K562 (cell line): ENCODE measurements at regions not wholly inside any gene's neighbourhood (a gene's known extent, or its start where the extent isn't known, plus 50 kb on each side); places are given as distances from the start of the nearest gene placed in this dataset.

Source experiments
- ATAC-seq: fragments of 200-7000 bp; cut with Tn5 transposase; 3 replicates; pipeline ENCODE4 v1.9.1; 2020; ENCODE audit warnings: moderate library complexity
- BruUV-seq: library from RNA; stranded (reverse); fragments of 400-500 nt; replicated peaks from 2 replicates; lab custom pipeline; 2021; lab: Mats Ljungman, UMichigan
- CTCF ChIA-PET: fragments of 300-600 bp; formaldehyde crosslinking; extraction: SDS; loops from one replicate; lab custom pipeline; 2021; ENCODE audit warnings: low intra/inter-chr PET ratio; lab: Yijun Ruan, JAX
- POLR2A ChIA-PET: fragments of 300-600, 350-650 bp; sonication (Branson Sonifier 250); formaldehyde crosslinking; extraction: SDS; loops from one replicate; lab custom pipeline; 2021; ENCODE audit warnings: antibody characterized with exemption, inconsistent platforms; lab: Yijun Ruan, JAX
- DNase-seq, 4 experiments: peaks; one replicate each; pipeline versions ENCODE4 v3.0.0 to v3.0.0-alpha.2; 2011 to 2018; ENCODE audit warnings: low spot score in 3 of 4, mixed read lengths in 3 of 4; ENCODE audit errors: extremely low read depth in 1 of 4
- FAIRE-seq: peaks from 2 replicates; lab custom pipeline; 2011; peaks lifted over from hg19 to GRCh38; lab: Jason Lieb, UNC
- H2AFZ ChIP-seq: 2 replicates; pipeline ENCODE4 v1.6.0; 2011; ENCODE audit warnings: low read depth, low read length, control low read depth, inconsistent platforms
- H3K27ac ChIP-seq: fragments of 200-600 bp; 3 replicates; pipeline ENCODE4 v1.8.0; 2011; ENCODE audit warnings: low read depth, mild to moderate bottlenecking, control low read depth, inconsistent platforms, low read length, moderate library complexity, mixed read lengths; ENCODE audit errors: extremely low read depth
- H3K27me3 ChIP-seq, 2 experiments: fragments of 300-600 bp in 1 of 2; 2 replicates in 1 of 2; 3 replicates in 1 of 2; pipeline versions ENCODE4 v1.6.0 to v1.8.0; 2011; ENCODE audit warnings: inconsistent platforms in 2 of 2, low read length in 2 of 2, mild to moderate bottlenecking in 1 of 2, mixed read lengths in 1 of 2, moderate library complexity in 1 of 2; ENCODE audit not compliant: control insufficient read depth in 2 of 2, insufficient read depth in 2 of 2
- H3K36me3 ChIP-seq: fragments of 300-600 bp; 3 replicates; pipeline ENCODE4 v1.8.0; 2011; ENCODE audit warnings: mild to moderate bottlenecking, low read length, inconsistent platforms; ENCODE audit not compliant: control insufficient read depth, insufficient read depth
- H3K4me1 ChIP-seq, 2 experiments: fragments of 200-600 bp in 1 of 2; replicated peaks in 1 of 2; 2 replicates in 1 of 2; 3 replicates in 1 of 2; pipeline versions ENCODE4 v1.5.1 to v1.8.0; 2011; ENCODE audit warnings: inconsistent platforms in 2 of 2, low read length in 2 of 2, mild to moderate bottlenecking in 1 of 2, mixed read lengths in 1 of 2, moderate library complexity in 1 of 2; ENCODE audit not compliant: control insufficient read depth in 2 of 2, insufficient read depth in 2 of 2
- H3K4me2 ChIP-seq: 2 replicates; pipeline ENCODE4 v1.6.1; 2011; ENCODE audit warnings: low read length, control low read depth, inconsistent platforms, mixed read lengths; ENCODE audit not compliant: insufficient read depth
- H3K4me3 ChIP-seq: fragments of 200-600 bp; sonication (generic), shearing (Covaris generic); 2 replicates; pipeline ENCODE4 v1.5.1; 2016; ENCODE audit warnings: control low read depth, inconsistent platforms
- H3K79me2 ChIP-seq: fragments of 200-600 bp; 3 replicates; pipeline ENCODE4 v1.8.0; 2011; ENCODE audit warnings: low read length, inconsistent platforms; ENCODE audit not compliant: control insufficient read depth, insufficient read depth
- H3K9ac ChIP-seq, 2 experiments: 2 replicates each; pipeline versions ENCODE4 v1.6.0 to v1.6.1; 2011; ENCODE audit warnings: low read depth in 2 of 2, low read length in 2 of 2, control low read depth in 1 of 2, inconsistent platforms in 1 of 2, mild to moderate bottlenecking in 1 of 2, mixed read lengths in 1 of 2; ENCODE audit not compliant: insufficient read depth in 1 of 2
- H3K9me1 ChIP-seq: one replicate; pipeline ENCODE4 v1.6.0; 2011; ENCODE audit warnings: inconsistent platforms, mild to moderate bottlenecking, low read length, moderate library complexity; ENCODE audit not compliant: control insufficient read depth, insufficient read depth
- H3K9me3 ChIP-seq: replicated peaks from 2 replicates; pipeline ENCODE4 v1.5.1; 2011; ENCODE audit warnings: low read depth, low read length, inconsistent platforms; ENCODE audit not compliant: control insufficient read depth, insufficient read depth
- H4K20me1 ChIP-seq: replicated peaks from 2 replicates; pipeline ENCODE4 v1.6.1; 2011; ENCODE audit warnings: low read length, inconsistent platforms, mixed read lengths; ENCODE audit not compliant: control insufficient read depth, insufficient read depth
- ELF1 ChIP-seq: fragments of 200-800 bp; sonication (Bioruptor generic); IDR thresholded peaks from 2 replicates; pipeline ENCODE4 v1.6.1; 2016; ENCODE audit warnings: missing genetic modification characterization, missing compliant biosample characterization
- NELFE ChIP-seq: IDR thresholded peaks from 2 replicates; pipeline ENCODE4 v1.6.1; 2011; ENCODE audit warnings: mild to moderate bottlenecking; ENCODE audit not compliant: insufficient read depth, insufficient read length
- NFRKB ChIP-seq: fragments of 450-650 bp; IDR thresholded peaks from 2 replicates; pipeline ENCODE4 v1.6.1; 2016; ENCODE audit warnings: low read depth
- NR4A1 ChIP-seq, 2 experiments: fragments of 250-450 bp in 1 of 2; fragments of 450-650 bp in 1 of 2; sonication (Bioruptor Pico) in 1 of 2; IDR thresholded peaks; 2 replicates each; pipeline versions ENCODE4 v1.4.0 to v1.6.1; 2016 to 2020; ENCODE audit warnings: mild to moderate bottlenecking in 2 of 2, missing compliant biosample characterization in 1 of 2, missing genetic modification characterization in 1 of 2, moderate library complexity in 1 of 2
- PTBP1 ChIP-seq: fragments of 200-400 bp; formaldehyde crosslinking; IDR thresholded peaks from 2 replicates; pipeline ENCODE4 v1.6.1; 2017; ENCODE audit warnings: low read depth, low read length
- ZNF354B ChIP-seq: fragments of 250-450 bp; sonication (Bioruptor Pico); IDR thresholded peaks from 2 replicates; pipeline ENCODE4 v1.4.0; 2020
- WGBS: fragments of 100-300 bp; shearing (Covaris generic); methylation state at CpG from one replicate; pipeline ENCODE4 v1.1.6; 2016; ENCODE audit warnings: low coverage, mixed read lengths; ENCODE audit not compliant: insufficient coverage; ENCODE audit errors: missing lambda C conversion rate; 5-methylcytosine and 5-hydroxymethylcytosine counted together
- in situ Hi-C: fragments of 300-500 bp; cut with MboI; formaldehyde crosslinking; loops from 4 replicates; pipeline ENCODE4 v1.15.0; 2018; ENCODE audit warnings: inconsistent platforms, mixed read lengths
- intact Hi-C: fragments of 100-400 bp; cut with micrococcal nuclease; formaldehyde crosslinking; loops from 2 replicates; pipeline ENCODE4 v1.14.2; 2022
- TF ChIP-seq, protein P1 (sequence below): fragments of 450-650 bp; formaldehyde crosslinking; IDR thresholded peaks from 2 replicates; pipeline ENCODE4 v1.4.0; 2020; ENCODE audit warnings: mild to moderate bottlenecking, moderate library complexity
- TF ChIP-seq, protein P2 (sequence below): fragments of 450-650 bp; IDR thresholded peaks from 2 replicates; pipeline ENCODE4 v1.6.1; 2014; ENCODE audit warnings: low read depth, mild to moderate bottlenecking, moderate library complexity, borderline replicate concordance

DNA sequence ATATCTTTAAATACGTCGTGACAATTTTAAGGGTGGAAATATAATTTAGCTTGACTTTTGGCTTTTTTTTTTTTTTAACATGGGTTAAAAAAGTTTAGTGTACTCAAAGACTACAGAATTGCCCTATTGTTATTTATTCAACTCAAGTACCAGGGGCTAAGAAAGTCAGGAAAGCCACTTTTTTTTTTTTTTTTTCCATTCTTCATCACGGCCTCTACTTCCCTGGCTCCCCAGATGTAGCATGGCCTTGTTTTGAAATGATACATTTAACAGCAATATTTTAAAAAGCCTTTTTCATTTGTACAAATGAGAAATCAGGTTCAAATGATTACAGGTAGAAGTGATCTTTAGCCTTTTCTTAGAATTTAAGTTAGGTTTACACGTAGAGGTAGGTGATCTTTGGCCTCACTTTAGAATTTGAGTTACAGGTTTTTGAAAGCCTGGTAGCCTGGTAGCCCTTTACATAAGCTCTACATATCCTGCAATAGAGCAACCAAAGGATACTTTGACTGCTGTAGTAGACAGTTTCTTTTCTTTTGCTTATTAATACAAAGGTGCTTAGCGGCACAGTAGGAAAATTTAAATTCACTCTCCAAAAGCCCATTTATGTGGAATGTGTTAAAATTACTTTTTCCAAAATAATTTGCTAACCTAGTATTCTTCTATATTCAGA lies 160.5 kb upstream of the MMS22L start (continued):
- no peak for TF ChIP-seq NR4A1 (CRISPR knock-in tag; IDR thresholded peaks at IDR 0.05)
- TF ChIP-seq NR4A1 (tag; IDR thresholded peaks at IDR 0.05) = no peak
- no peak for TF ChIP-seq NFRKB
- TF ChIP-seq NELFE = no peak

DNA sequence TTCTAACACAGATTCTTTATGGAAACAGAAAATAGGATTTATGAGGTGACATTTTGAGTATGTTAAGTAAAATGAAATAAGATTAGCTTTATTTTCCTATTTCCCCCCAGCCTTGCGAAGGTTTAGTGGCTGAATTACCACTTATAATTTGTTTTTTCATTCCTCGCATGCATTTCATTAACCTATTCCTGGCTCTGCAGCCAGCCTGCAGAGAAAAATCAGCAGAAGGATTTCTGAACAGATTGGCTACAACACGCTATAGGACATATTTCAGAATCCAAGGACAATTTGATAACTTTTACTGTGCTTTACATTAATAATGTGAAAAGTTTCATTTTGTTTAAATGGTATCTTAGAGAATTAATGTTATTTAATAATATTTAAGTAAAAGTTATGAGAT lies 162.4 kb upstream of the MMS22L start:
- ChIA-PET POLR2A (no interaction called here), CTCF (no interaction called here)
- no peaks in the 10 kb centered on the region for H3K9me1 ChIP-seq
- TF ChIP-seq, protein P1, sequence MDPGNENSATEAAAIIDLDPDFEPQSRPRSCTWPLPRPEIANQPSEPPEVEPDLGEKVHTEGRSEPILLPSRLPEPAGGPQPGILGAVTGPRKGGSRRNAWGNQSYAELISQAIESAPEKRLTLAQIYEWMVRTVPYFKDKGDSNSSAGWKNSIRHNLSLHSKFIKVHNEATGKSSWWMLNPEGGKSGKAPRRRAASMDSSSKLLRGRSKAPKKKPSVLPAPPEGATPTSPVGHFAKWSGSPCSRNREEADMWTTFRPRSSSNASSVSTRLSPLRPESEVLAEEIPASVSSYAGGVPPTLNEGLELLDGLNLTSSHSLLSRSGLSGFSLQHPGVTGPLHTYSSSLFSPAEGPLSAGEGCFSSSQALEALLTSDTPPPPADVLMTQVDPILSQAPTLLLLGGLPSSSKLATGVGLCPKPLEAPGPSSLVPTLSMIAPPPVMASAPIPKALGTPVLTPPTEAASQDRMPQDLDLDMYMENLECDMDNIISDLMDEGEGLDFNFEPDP (CRISPR knock-in tag) = no peak
- TF ChIP-seq, protein P2, sequence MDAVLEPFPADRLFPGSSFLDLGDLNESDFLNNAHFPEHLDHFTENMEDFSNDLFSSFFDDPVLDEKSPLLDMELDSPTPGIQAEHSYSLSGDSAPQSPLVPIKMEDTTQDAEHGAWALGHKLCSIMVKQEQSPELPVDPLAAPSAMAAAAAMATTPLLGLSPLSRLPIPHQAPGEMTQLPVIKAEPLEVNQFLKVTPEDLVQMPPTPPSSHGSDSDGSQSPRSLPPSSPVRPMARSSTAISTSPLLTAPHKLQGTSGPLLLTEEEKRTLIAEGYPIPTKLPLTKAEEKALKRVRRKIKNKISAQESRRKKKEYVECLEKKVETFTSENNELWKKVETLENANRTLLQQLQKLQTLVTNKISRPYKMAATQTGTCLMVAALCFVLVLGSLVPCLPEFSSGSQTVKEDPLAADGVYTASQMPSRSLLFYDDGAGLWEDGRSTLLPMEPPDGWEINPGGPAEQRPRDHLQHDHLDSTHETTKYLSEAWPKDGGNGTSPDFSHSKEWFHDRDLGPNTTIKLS = no peak
- TF ChIP-seq ELF1 (tag) = no peak
- no peak for TF ChIP-seq PTBP1
- TF ChIP-seq ZNF354B = no peak
- intact Hi-C loops (no loop called here), in situ Hi-C loops (no loop called here)
- H3K79me2 ChIP-seq = no peaks in the 10 kb centered on the region
- WGBS = 2% methylated on average over 3 of the region's 3 CpGs
- H3K4me2 ChIP-seq = no peak overlapping the region
- no peaks in the 10 kb centered on the region for H3K27me3 ChIP-seq
- DNase-seq (no peak), FAIRE-seq (no peak), ATAC-seq (no peak)
- H3K4me3 ChIP-seq = no peak overlapping the region
- no peaks in the 10 kb centered on the region for H3K9me3 ChIP-seq
- no peaks in the 10 kb centered on the region for H4K20me1 ChIP-seq
- H3K36me3 ChIP-seq = no peaks in the 10 kb centered on the region
- H3K4me1 ChIP-seq = no peaks in the 10 kb centered on the region
- no peak overlapping the region for H3K9ac ChIP-seq
- BruUV-seq = no TSS peak
- no peak overlapping the region for H3K27ac ChIP-seq
- H2AFZ ChIP-seq = no peak overlapping the region
